Chondrocyte (in vitro differentiated cells): ENCODE measurements at regions not wholly inside any gene's neighbourhood (a gene's known extent, or its start where the extent isn't known, plus 50 kb on each side); places are given as distances from the start of the nearest gene placed in this dataset.

Experiments
- DNase-seq: peaks from one replicate; pipeline ENCODE4 v3.0.0; 2021; ENCODE audit warnings: mixed read lengths, low spot score
- H3K27ac Mint-ChIP-seq: one replicate; pipeline ENCODE4 v1.8.0; 2021; ENCODE audit warnings: mild to moderate bottlenecking, moderate library complexity, mixed read lengths; ENCODE audit not compliant: unreplicated experiment
- H3K27me3 Mint-ChIP-seq: 2 replicates; pipeline ENCODE4 v1.8.0; 2021; ENCODE audit warnings: low read depth, mixed read lengths
- H3K36me3 Mint-ChIP-seq: 2 replicates; pipeline ENCODE4 v1.8.0; 2021; ENCODE audit warnings: low read depth, mixed read lengths
- H3K4me1 Mint-ChIP-seq: 2 replicates; pipeline ENCODE4 v1.8.0; 2021; ENCODE audit warnings: low read depth, mild to moderate bottlenecking, mixed read lengths
- H3K4me3 Mint-ChIP-seq: one replicate; pipeline ENCODE4 v1.8.0; 2021; ENCODE audit warnings: mild to moderate bottlenecking, moderate library complexity, mixed read lengths; ENCODE audit not compliant: unreplicated experiment
- H3K9me3 Mint-ChIP-seq: 2 replicates; pipeline ENCODE4 v1.8.0; 2021; ENCODE audit warnings: low read depth, mixed read lengths
- CTCF ChIP-seq: fragments of 200-600 bp; sonication (generic); IDR thresholded peaks from 2 replicates; pipeline ENCODE4 v1.5.0; 2021; ENCODE audit warnings: antibody characterized with exemption, mild to moderate bottlenecking, moderate library complexity

DNA sequence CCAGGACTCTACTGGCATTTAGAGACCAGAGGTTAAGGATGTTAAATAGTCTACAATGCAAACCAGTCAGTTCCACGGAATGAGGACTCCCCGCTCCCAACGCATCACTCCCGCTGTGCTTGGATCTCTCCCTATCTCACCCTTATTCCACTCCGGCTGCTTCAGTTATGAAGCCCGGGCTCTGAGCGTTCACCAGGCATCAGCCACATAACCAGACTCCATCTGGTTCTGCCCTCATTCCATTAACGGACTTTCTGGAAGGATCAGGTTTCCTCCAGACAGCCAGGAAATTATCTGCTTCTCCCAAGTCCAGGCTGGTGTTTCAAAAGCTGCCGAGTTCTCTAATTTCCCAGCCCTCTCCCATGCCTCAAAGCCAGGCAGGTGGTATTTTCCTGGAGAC, 499.3 kb downstream of the GLRX3 start:
- TF ChIP-seq CTCF: no peak
- Mint-ChIP-seq H3K36me3 (no peaks in the 10 kb centered on the region), H3K9me3 (peaks cover 25% of the 10 kb centered on the region), H3K27me3 (no peaks in the 10 kb centered on the region), H3K4me1 (peaks cover 3% of the 10 kb centered on the region), H3K27ac (no peak overlapping the region), H3K4me3 (no peak overlapping the region)
- DNase-seq: no peak

DNA sequence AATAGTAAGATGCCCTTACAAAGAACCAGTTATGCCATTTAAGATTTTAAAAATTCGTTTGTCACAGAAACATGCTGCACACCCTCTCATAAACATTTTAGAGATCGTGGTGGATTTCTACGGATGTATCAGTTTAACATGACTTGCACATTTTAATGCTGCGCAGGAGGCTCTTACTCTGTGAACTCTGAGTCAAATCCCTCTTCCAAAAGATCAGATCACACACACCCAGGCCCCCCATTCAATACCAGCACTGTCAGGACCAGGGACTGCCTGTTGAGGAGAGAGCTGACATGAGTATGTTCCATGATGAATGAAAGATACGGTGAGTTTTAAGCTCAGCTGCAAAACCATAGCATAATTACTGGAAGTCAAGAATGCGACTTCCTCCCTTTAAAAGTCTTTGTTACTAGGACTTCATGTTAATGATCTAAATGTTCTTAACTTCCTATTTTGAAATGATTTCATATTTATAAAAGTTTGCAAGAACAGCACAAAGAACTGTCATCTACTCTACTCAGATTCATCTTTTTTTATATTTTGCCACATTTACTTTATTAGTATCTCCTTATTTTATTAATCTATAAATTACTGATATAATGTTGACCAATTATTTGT, 500.2 kb downstream of the GLRX3 start:
- Mint-ChIP-seq H3K4me1 (peaks cover 3% of the 10 kb centered on the region), H3K9me3 (peaks cover 31% of the 10 kb centered on the region), H3K27ac (no peak overlapping the region), H3K4me3 (no peak overlapping the region), H3K36me3 (no peaks in the 10 kb centered on the region), H3K27me3 (no peaks in the 10 kb centered on the region)
- TF ChIP-seq CTCF: no peak
- DNase-seq: no peak

DNA sequence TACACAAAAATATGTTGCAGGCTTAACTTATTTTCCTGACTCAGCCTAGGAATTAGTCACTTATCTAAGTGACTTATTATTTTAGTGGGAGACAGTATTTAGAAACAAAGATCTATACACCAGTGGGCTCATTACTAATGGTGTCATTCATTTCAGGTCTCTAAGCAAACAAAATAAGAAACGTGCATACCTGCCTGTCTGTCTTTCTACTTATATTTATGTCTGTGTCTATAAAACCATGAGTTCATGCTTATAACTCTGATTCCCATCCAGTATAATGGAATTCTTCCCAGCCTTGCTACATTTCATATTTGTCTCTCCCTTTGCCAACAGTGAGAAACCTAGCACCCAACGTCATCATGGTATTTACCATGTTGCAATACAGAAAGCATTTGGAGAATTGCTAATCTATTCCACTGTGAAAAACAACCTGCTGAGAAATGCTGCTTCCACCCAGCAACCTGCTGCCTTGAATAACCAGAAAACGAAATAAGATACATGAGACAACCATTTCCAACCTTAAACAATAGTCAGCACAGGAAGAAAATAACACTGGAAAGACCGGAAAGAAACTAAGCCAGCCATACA, 501.0 kb downstream of the GLRX3 start:
- no peak overlapping the region for H3K27ac Mint-ChIP-seq
- TF ChIP-seq CTCF: no peak
- no peaks in the 10 kb centered on the region for H3K27me3 Mint-ChIP-seq
- no peak overlapping the region for H3K4me3 Mint-ChIP-seq
- peaks cover 30% of the 10 kb centered on the region for H3K9me3 Mint-ChIP-seq
- H3K36me3 Mint-ChIP-seq: no peaks in the 10 kb centered on the region
- no peak for DNase-seq
- H3K4me1 Mint-ChIP-seq: no peaks in the 10 kb centered on the region

DNA sequence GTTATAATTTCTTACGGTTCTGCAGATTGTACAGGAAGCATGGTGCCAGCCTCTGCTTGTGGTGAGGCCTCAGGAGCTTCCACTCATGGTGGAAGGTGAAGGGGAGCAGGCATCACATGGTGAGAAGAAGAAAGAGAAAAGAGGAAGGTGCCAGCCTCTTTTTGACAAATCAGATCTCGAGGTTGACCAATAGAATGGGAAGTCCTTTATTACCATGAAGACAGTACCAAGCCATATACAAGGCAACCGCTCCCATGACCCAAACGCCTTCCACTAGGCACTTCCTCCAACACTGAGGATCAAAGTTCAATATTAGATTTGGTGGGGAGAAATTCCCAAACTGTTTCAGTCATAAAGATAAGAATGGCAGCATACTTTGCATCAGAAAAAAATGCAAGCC, 502.8 kb downstream of the GLRX3 start:
- H3K27ac Mint-ChIP-seq: no peak overlapping the region
- no peaks in the 10 kb centered on the region for H3K27me3 Mint-ChIP-seq
- DNase-seq: no peak
- peaks cover 34% of the 10 kb centered on the region for H3K9me3 Mint-ChIP-seq
- H3K36me3 Mint-ChIP-seq: no peaks in the 10 kb centered on the region
- no peak for TF ChIP-seq CTCF
- H3K4me1 Mint-ChIP-seq: no peaks in the 10 kb centered on the region
- H3K4me3 Mint-ChIP-seq: no peak overlapping the region

GRCh38 chr10:130642926-130643325, 506.7 kb downstream of the GLRX3 start:
- peaks cover 45% of the 10 kb centered on the region for H3K9me3 Mint-ChIP-seq
- H3K4me1 Mint-ChIP-seq: no peaks in the 10 kb centered on the region
- no peak overlapping the region for H3K27ac Mint-ChIP-seq
- TF ChIP-seq CTCF: no peak
- no peak for DNase-seq
- H3K4me3 Mint-ChIP-seq: no peak overlapping the region
- no peaks in the 10 kb centered on the region for H3K36me3 Mint-ChIP-seq
- H3K27me3 Mint-ChIP-seq: no peaks in the 10 kb centered on the region
